Kasumi-1 (cell line): ENCODE measurements at regions not wholly inside any gene's neighbourhood (a gene's known extent, or its start where the extent isn't known, plus 50 kb on each side); places are given as distances from the start of the nearest gene placed in this dataset.

Source experiments
- DNase-seq, 2 experiments: peaks; one replicate each; lab custom pipeline; 2025; lab: John Stamatoyannopoulos, UW

DNA sequence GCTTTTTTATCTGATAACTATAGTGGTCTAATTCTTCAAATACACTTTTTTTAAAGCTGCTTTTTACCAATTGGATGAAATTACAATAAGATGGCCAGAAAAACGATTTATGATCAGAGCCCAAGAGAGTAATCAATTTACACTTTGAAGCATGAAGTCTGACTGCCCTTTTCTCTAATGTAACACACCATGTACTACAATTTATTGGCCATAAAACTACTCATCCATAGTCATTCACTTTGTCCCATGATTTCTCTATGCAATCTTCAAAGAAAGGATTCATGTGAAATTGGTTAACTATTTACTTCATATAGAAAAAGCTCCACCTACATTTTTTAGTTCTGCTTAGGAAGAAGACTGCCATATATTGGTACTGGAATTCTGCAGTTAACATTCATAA lies 73.6 kb upstream of the CAST start:
- DNase-seq, result no peak

DNA sequence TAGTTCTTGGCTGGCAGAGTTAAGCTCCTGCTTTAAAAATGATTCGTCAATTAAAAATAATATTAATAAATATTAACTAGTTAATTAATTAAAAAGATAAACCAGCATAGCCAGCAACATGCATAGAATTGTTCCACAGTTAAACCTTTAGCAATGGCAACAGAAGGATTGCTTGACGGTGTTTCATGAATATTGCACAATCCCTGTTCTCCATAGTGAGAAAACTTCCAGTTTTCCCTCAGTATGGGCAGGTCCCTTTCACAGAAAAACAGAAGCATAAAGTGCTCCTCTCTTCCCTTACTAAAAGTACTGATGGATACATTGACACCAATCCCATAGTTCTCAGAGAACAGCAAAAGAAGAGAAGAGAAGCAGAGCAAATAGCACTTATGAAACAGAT lies 71.4 kb upstream of the CAST start:
- DNase-seq, result no peak

DNA sequence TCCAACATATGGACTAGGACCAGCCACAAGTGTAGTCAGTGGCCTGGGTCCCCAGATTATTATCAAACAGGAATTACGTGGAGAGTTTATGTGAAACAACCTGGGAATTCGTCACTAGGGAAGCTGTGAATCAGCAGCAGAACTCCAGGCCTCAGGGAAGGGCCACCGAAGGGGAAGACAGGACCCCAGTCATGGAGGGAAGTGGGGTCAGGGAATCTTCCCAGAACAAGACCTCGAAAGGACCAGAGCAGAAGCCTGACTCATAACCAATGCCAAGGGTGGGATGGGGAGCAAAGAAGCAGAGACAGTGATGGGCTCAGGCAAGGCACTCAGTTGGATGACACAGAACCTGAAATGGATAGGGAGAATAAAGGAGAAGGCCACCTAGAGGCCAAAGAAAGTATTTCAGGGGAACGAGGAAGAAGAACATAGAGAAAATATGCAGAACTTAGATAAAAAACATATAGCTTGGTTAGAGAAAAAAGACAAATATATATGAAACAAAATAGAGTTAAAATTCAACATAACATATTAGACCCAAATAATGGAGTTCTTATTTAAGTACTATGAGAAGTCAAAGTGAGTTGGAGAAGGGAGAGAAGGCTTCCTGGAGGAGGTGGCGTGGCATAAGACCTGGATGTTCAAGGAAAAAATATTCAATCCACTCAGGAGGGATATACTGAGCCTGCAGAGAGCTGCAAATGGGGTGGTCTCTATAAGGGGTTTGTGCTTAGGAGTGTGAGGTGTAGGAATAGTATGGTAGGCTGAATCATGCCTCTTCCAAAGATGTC lies 66.7 kb upstream of the CAST start:
- peak; percentile 37 to 44 for DNase-seq

DNA sequence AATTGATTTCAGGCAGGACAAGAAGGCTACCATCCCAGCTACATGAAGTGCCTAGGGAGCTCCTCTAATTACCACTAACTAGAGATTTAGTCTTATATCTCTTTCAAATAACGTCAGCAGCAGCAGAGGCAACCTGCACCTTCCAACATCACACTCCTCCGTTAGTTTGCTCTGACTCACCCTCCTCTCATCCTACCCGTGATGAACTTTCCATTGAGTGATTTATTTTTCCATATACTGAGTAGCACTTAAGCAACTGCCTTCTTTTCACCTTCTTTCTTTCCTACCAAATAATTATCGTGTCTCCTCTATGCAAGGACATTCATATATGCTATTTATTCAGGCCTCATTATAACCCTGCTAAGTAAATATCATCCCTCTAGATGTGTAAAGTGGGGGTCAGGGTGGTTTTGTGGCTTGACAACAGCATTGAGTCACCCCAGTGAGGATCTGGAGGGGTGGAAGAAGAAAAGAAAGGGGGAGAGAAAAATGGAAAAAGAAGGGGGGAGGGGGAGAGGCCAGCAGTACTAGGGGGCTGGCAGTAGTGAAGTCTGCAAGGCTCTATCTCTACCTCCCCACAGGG lies 64.6 kb upstream of the CAST start:
- DNase-seq, result no peak

DNA sequence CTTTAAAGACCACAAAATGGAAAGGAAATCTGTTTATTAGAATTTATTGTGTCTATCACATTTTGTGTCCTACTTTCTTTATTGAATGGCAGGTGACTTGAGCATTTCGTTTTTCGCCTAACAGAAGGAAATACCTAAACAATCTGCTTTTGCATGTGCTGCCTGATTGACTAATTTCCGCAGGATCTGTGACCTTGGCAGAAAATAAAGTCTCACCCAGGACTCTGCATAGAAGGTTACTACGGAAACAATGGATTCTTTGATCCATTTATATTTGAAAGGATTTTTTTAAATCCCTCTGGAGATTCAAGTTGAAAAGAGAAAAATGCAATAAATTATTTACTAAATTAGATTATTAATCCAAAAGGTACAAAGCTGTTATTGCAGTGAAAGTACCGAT lies 61.0 kb upstream of the CAST start:
- DNase-seq, result no peak

DNA sequence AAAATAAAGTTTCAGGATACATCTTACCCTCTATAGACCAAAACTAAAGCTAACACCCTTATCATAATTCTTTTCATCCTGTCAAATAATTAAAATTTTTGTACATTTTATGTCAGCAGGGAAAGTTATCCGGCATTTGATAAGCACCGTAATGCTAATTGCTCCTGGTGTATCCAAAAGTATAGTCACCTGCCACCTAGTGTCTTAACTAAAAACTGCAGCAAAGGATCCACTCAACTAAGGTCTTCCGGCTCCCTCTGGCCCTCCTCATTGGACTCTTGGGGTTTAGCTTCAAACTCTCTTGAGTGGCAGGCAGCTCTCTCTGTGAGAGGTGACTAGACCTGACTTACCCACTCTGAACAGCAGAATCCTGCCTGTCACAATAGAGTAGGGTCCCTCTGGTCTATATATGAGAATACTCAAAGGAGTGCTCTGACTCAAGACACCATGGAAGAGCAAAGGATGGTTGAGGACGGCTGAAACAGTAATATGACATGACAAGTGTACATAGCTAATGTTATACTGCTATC lies 60.4 kb upstream of the CAST start:
- peak; percentile 77 to 84 for DNase-seq

DNA sequence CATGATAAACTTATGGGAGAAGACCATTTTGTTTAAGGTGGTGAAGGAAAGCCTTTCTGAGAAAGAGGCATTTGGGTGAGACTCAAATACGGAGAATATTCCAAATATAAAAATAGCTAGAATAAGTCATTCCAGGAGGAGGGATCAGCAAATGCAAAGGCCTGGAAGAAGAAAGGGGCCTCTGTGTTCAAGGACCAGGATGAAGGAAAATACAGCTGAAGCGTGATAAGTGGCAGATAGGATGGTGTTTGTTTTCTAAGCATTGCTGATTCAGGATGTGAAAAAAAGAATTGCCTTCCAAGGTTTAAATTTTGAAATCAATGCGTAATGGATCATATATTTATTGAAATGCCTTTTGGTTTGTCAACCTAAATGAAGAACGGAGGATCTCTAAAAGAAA lies 59.4 kb upstream of the CAST start:
- DNase-seq, result no peak

DNA sequence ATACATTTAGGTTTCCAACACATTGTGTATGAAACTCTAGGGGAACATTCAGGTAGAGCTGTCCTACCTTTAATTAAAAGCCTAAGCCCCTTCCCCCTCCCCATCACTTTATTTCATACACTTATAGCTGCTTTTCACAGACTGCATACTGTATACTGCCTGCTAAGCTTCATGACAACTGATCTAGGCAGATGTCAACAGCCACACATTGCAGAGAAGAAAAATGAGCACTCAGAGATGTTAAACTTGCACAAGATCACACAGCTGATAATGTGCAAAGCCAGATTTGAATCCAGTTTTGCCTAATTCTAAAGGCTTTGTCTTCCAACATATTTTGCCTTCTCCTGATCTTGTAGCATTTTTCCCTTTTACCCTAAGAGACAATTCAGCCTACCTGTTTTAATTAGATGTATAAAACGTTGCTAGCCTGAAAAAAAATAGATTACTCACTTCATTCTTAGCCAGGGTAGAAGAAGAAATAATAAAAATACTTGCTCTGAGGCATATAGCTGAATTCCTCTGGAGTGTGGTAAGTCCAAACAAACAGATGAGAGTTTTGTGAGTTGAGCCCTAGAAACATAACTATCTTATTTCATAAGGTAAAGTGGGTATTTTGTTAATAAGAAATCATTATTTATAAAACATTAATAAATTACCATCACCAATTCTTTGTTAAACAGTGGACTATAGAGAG lies 56.9 kb upstream of the CAST start:
- DNase-seq, result no peak

DNA sequence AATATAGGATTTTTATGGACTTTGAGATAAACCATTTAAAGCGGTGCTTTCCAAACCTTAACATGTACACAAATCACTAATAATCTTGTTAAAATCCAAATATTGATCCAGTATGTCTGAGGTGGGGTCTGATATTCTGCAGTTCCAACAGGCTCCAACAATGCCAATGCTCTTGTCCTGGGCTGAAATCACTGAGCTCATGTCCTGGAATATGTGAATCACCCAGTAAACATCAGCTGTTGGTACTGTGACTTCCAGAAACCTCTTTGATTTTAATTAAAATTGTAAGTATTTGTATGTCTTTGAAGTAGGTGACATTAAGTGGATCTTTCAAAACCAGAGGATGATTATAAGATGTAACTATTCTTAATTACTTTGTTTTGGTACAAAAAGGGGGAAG lies 52.8 kb upstream of the CAST start:
- no peak for DNase-seq

DNA sequence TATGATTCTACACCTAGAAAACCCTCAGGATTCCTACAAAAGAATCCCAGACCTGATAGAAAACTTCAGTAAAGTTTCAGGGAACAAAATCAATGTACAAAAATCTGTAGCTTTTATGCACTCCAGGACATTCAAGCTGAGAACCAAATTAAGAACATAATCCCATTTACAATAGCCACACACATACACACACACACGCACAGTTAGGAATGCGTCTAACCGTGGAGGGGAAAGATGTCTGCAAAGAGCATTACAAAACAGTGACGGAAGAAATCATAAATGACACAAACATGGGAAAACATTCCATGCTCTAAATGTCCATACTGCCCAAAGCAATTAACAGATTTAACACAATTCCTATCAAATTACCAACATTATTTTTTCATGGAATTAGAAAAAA lies 51.4 kb upstream of the CAST start:
- no peak for DNase-seq

DNA sequence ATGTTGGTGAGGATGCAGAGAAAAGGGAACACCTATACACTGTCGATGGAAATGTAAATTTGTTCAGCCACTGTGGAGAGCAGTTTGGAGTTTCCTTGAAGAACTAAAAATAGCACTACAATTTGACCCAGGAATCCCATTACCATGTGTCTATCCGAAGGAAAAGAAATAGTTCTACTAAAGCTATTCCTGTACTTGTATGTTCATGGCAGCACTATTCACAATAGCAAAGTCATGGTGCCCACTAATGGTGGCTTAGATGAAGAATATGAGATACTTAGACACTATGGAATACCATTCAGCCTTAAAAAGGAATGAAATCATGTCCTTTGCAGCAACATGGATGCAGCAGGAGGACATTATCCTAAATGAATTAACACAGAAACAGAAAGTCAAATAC lies 50.2 kb upstream of the CAST start:
- DNase-seq, result no peak
